ENCODE measurements at regions not wholly inside any gene's neighbourhood (a gene's known extent, or its start where the extent isn't known, plus 50 kb on each side); places are given as distances from the start of the nearest gene placed in this dataset.
"Not testable (repeated sequence)": the region's sequence is repeated elsewhere in the genome, so short reads cannot be mapped to it uniquely, and the experiment has no call there.

DNA sequence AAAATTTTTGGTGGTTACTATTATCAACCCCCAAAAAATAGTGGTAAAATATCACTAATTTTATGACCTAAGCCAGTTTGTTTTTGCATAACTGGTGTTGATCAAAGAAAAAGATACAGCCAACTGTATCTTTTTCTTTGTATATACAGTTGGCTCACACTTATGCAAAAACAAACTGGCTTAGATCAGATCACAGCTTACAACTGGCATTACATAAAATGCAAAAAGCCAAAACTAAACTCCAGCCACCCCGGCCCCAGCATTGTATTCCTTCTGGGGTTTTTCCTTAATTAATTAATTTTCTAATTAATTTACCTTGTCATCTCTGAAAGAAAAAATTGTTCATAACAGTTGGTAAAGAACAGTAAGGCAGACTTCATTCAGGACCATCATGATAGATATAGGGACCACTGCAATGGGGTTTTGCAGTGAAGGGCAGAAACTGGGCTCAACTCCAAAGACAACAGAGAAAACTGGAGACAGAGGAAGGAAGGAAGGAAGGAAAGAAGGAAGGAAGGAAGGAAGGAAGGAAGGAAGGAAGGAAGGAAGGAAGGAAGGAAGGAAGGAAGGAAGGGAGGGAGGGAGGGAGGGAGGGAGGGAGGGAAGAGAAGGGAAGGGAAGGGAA lies 202.1 kb downstream of the HNRNPD start:
- no peak for DNase-seq

DNA sequence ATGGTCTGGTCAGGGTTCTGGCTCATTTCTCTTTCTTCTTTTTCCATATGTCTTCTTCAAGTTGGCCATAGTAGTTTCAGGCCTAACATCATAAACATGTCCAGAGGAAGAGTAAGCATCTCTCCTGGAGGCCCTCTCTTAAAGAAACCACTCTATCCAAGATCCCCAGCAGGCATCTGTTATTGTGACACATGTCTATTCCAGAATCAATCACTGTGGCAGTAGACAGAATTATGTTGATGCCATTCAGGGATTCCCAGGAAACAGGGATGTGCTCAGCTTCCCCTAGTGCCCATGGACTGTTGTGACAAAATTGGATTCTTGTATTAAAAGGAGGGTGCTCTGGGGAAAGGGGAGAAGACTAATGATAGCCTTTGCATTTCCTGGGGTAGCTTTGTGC lies 224.0 kb downstream of the HNRNPD start:
- DNase-seq: no peak

DNA sequence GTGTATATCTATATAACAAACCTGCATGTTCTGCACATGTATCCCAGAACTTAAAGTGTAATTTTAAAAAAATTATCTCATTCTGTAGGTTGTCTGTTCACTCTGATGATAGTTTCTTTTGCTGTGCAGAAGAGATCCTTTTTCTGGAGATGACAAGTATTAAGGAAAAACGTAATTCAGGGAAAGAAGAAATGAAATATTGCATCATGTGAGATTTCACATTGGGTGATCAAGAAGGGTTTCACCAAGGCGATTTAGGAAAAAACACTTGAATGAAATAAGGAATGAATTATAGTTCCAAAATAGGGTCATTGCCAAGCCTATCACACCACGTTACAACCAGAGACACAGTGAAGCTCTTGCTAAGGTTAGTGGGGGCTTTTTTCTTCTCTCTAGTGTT lies 227.9 kb downstream of the HNRNPD start:
- DNase-seq: no peak

DNA sequence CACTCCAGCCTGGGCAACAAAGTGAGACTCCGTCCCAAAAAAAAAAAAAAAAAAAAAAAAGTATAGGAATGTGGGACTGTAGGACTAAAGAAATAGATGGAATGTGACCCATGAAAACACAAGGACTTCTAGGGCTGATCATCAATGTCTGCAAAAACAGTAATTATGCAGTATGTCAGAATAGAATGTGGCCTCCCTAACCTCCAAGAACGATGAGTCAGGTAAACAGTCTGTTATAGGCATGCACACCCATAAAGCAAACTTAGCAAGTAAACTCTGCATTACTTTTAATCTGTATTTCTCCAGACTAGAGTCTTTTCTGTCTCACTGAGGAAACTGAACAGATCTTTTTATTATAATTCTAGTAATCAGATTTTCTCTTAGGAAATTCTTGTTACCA lies 233.4 kb downstream of the HNRNPD start:
- no peak for DNase-seq

DNA sequence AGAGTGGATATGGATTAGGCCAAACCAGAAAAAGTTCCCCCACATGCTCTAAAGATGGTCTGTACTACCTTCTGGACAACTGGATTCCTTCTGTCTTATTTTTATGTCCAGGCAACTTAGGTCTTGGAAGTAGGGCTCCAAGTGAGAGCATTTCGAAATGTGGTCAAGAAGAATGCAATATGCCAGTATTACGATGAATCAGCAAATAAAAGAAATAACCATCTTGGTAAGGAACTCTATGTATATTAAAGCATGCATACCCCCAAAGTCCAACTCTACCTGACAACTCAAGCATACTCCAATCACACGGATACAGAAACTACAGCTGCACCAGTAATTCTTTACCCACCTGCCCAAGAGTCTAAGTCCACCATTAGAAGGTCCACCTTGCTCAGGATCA lies 234.5 kb downstream of the HNRNPD start:
- DNase-seq: no peak

DNA sequence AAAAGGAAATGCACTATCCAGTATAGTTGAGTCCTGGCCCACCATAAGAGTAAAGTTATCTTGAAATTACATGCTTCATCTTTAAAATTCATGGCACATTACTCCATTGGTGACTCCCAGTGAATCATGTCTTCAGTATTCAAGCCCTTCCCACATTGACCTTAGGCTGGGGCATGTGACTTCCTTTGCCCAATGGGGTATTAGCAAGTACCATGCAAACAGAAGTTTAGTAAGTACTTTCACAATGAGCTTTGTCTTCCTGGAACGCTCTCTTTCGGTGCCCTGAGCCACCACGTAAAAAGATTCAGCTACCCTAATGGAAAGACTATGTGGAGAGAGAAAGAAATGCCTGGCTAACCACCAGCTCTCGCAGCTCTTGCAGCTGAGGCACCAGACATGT lies 235.4 kb downstream of the HNRNPD start:
- DNase-seq: no peak

DNA sequence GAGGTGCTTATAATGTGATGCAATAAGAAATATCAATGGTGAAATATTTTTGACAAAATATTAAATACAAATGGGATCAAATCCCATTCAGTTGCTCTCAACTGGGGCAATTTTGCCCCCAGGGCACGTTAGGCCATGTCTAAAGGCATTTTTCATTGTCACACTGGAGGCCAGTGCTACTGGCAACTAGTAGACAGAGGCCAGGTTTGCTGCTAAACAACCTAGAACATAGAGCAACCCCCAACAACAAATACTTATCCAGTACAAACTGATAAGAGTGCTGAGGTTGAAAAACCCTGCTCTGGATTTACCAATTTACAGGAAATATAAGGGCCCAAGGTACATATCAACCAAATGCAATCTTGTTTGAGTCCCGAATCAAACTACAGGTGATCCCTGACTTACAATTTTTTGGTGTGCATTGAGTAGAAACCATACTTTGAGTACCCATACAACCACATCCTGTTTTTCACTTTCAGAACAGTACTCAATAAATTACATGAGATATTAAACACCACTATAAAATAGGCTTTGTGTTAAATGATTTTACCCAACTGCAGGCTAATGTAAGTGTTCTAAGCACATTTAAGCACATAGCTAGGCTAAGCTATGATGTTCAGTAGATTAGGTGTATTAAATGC lies 237.5 kb downstream of the HNRNPD start:
- no peak for DNase-seq

DNA sequence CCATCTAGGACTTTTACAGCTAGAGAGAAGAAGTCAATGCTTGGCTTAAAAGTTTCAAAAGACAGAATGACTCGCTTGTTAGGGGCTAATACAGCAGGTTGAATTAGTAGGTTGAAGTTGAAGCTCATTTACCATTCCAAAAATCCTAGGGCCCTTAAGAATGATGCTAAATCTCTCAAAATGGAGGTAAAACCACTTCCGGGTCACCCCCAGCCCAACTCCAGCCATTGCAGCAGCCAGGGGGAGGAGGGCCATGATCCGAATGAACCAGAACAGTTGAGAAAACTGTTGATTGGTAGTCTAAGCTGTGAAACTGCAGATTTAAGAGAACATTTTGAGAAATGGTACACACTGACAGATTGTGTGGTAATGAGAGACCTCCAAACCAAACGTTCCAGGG lies 245.4 kb downstream of the HNRNPD start:
- DNase-seq: no peak

DNA sequence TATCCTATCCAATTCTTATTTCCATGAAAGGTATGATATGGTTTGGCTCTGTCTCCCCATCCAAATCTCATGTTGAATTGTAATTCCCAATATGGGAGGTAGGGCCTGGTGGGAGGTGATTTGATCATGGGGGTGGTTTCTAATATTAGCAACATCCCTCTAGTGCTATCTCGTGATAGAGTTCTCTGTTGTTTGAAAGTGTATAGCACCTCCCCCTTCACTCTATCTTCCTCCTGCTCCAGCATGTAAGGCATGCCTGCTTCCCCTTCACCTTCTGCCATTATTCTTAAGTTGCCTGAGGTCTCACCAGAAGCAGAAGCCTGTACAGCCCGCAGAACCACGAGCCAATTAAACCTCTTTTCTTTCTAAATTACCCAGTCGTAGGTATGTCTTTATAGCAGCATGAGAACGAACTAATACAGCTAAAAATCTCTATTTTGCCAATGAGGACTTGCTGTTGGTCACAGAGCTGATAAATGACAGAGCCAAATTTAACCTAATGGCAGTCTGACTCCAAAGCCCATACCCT lies 247.2 kb downstream of the HNRNPD start:
- no peak for DNase-seq

DNA sequence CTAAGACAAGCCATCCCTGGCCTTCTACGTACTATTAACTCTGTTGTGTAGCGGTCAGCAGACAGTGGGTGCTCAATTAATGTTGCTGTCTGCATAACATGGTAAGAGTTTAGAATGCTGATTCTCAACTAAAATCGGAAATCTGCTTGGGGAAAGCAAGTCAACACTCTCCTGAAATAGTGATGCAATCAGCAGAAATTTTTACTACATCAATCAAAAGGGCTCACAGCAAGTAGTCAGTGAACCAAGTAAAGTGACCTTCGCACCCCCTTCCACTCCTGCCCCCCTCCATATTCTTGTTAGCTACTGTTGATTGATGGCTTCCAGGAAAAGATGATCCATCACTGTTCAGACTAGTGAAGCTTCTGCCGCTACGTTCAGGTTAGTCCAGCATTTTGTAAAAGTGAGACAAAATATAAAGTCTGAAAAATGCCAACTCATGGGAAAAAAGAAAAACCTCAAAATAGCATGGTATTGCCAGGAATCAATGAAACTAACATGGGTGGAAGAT lies 247.9 kb downstream of the HNRNPD start:
- DNase-seq: no peak

DNA sequence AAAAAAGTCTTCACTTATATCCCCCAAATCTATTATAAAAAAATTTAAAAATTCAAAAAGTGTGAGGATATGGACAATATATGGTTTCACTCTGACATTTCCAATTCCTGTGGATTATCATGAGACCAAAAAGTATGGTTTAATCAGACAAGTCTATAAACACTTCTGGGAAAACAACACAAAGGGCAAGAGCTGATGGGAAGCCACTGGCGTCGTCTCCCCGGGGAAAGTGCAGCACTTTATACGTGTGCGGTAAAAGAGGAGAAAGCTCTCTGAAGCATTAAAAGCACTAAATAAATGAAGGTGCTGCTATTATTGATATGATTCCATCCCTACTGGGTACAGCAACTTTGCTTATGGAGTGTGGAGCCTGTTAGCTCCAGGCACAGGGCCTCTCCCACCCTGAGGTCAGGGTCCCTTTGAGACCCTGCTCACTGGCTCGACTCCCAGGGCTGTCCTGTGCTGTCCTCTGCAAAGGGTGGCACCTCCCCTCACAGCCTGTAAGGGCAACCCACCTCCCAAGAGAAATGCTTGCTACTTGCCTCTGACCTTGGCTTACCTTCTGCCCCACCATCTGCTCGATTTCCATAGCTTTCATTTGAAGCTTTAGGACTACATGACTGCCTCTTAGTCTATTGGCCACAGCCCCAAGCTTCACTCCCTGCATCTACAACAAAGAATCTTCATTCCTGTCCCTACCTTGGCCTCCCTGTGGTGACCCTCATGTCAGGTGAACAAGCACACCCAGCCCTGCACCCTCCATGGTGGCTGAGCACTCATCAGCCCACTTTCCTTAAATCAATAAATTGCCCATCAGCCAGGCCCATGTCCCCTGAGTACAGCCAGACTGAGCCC lies 248.6 kb downstream of the HNRNPD start:
- no peak for DNase-seq

DNA sequence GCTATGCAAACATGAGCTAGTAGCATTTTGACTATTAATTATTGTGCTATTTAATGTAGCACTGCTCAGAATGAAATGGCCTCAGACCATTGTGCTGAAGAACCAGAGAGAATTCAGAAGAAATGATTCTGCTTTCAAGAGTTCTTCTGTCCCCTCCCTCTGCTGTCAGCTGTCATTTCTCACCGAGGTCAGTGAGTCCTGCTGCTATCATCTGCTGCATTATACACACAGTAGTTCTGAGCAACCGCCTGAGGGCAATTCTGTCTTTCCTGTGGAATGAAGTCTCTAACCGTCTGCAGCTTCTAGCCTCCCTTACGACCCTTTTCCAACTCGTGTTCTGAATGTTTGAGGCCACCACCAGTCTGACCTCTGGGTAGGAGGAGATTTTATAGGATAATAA lies 249.4 kb downstream of the HNRNPD start:
- DNase-seq: no peak

DNA sequence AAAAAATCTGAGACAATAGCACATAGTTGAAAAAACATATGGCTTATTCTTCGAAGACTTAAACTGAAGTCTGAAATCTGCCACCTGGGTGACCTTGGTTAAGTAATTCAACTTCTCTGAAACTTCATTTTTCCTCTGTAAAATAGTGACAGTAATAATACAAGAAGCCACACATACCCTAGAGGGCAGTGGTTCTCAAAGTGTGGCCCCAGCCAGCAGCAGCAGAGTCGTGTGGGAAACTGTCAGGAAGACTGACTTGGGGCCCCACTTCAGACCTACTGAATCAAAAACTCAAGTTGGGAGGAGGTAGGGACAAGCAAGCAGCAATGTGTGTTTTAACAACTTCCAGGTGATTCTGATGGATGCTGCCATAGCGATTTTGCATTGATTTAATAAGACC lies 249.9 kb downstream of the HNRNPD start:
- DNase-seq: no peak

DNA sequence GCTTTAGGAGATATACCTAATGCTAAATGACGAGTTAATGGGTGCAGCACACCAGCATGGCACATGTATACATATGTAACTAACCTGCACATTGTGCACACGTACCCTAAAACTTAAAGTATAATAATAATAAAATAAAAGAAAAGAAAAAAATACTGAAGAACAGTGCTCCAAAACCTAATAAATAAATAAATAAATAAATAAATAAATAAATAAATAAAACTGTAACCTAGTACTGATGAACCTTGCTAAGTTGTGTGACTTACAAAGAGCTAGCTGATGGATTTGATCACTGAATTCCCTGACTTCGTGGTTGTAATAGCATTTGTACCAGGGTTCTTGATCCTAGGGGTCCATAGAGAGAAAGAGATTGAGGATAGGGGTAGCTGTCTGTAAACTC lies 258.6 kb downstream of the HNRNPD start:
- DNase-seq: not testable (repeated sequence)

DNA sequence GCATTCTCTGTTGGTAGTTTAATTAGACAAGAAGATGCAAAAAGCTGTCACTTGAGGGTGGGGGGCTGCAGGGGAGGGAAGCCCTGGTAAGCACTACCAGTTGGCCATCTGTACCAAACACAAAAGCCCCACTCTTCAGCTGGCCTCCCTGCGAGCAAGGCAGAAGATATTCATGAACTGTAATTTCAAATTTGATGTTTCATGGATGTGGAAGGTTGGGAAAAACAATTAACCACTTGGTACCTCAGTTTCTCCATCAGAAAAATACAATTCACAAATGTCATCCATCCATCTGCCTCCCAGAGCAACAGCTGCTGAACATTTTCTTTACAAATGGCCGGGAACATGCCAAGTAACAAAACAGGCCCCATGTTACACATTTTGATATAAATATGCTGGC lies 265.3 kb downstream of the HNRNPD start:
- DNase-seq: no peak

DNA sequence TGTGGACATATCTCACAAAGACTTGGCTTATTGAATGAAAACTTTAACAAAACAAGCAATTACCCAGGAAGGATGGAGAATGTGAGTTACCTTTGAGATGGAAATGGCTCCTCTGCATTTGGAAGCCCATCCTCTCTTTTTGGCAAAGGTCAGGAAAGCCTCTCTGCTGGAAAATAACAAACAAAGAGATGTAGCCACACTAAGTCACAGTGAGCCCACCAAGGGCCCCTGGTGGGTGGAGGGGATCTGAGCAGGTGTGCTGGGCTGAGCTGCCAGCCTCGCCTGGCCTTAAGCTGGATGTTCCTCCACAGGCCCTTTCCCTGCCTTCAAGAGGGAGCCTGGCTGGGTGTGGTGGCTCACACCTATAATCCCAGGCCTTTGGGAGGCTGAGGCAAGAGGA lies 269.2 kb downstream of the HNRNPD start:
- no peak for DNase-seq

DNA sequence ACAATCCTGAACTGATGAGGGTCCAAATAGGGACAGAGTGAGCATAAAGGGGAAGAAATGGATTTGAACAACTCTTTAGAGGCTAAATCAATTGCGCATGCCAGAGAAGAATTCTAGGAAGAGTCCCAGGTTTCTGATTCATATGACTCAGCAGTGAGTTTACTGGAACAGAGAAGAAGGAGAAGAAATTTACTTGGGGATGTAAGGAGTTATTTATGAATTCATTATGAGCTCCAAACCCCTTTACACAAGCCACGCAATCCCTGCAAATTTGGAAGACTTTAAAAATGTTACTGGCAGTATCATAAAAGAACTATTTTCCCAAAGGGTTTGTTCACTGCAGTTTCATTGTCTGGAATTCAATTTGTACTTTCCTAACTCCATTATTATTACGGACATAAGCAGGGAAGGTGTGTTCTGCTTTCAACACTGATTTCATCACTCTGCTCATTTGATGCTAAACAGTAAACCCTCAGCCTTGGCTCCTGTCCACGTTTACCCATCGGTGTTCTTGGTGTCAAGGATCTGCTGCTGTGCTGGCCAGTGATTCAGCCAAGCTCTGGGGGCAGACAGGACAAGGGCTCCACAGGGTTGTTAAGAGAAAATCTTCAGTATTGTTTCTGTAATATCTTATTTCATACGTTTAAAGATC lies 273.7 kb downstream of the HNRNPD start:
- peak; percentile 2 for DNase-seq

DNA sequence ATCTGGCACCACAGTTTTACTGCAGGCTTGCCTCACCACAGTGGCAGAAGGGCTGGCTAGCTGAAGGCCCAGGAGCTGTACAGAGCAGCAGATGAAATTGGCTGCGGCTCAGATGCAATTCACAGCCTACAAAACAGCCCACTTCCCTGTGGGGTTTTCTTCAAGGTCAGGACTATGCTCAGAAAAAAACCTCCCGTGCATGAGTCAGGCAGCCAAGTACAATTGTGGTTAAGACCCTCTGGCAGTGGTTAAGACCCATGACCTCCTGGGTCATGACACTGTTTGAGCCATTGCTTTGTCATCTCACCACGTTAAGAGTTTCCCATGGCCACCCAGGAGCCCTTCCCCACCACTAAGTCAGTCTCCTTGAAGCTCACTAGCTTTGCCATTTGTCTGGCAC lies 276.3 kb downstream of the HNRNPD start:
- DNase-seq: no peak

DNA sequence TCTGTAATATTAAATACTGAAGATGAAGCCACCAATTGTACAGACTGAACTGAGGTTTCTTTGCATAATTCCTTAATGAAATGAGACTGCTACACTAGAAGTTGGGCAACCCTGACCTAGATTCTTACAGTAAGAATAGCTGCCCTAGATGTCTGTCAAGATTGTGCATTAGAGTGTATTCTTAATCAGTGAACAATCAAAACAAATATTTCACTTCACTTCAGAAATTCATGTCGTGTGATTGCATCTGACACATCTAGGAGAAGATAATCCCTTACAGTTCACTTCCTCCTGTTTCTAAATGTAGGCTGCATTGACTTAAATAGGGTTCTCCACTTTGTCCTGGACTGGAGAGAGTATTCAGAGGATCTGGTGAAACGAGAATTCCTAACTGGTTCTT lies 283.1 kb downstream of the HNRNPD start:
- no peak for DNase-seq

DNA sequence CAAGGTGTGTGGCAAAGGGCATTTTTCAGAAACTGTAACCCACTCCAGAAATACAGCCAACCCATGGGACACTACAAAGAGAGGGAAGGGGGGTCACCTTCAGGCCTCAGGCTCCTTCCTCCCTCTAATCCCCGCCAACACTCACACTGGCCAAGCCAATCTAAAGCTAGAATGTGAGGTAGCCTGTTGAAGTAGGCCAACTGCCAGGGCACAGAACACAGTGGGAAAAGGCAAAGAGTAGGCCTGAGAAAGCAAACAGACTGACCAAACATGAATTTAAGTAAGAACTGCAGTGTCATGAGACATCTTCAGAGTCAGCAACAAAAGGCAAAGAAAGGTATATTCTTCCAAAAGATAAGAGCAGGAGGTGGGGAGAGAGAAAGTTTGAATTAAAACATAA lies 289.0 kb downstream of the HNRNPD start:
- no peak for DNase-seq

DNA sequence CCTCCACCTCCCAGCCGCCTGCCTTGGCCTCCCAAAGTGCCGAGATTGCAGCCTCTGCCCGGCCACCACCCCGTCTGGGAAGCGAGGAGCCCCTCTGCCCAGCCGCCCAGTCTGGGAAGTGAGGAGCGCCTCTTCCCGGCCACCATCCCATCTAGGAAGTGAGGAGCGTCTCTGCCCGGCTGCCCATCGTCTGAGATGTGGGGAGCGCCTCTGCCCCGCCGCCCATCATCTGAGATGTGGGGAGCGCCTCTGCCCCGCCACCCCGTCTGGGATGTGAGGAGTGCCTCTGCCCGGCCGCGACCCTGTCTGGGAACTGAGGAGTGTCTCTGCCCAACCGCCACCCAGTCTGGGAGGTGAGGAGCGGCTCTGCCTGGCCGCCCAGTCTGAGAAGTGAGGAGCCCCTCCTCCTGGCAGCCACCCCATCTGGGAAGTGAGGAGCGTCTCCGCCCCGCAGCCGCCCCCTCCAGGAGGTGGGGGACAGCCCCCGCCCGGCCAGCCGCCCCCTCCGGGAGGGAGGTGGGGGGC lies 296.3 kb downstream of the HNRNPD start:
- not testable (repeated sequence) for DNase-seq

DNA sequence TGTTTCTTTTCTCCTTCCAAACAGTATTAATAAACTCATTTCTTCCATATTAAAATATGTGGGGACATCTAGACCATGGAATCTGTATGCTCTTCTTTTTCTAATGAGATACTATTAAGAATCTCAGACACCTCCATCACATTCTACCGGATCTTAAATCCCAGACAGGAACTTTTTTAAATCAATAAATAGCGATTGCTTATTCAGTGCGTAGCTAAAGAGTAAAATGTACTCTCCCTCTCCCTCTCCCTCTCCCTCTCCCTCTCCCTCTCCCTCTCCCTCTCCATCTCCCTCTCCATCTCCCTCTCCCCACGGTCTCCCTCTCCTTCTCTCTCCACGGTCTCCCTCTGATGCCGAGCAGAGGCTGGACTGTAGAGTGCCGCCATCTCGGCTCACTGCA lies 297.0 kb downstream of the HNRNPD start:
- DNase-seq: no peak

DNA sequence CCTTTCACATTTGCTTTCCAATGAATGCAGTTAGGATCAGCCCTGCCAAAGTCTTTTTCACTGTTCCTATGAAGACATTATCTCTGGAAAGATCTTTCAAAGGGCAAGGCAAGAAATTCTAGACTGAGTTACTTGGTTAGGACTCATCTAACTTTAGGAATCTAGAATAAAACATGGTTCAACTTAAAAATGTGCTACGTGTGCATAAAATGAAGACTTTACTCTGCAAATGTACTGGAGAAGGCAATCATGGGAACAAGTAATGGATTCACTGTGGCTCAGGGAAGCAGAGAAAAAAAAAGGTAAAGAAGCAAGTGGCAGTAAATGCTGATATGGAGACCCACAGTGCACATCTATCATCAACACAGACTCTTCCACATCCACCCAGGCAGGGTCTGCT lies 297.4 kb downstream of the HNRNPD start:
- DNase-seq: no peak

Data from NCI-H2029 (cell line).